NB4 (cell line): ENCODE measurements at regions not wholly inside any gene's neighbourhood (a gene's known extent, or its start where the extent isn't known, plus 50 kb on each side); places are given as distances from the start of the nearest gene placed in this dataset.

ENCODE experiments used
- DNase-seq: peaks from one replicate; pipeline ENCODE4 v3.0.0; 2010; ENCODE audit warnings: low read depth
- H3K4me3 ChIP-seq: one replicate; pipeline ENCODE4 v1.5.1; 2011; ENCODE audit warnings: mild to moderate bottlenecking, low read depth, low read length, moderate library complexity
- MYC ChIP-seq: IDR thresholded peaks from 2 replicates; pipeline ENCODE4 v1.6.1; 2011; ENCODE audit warnings: low read depth, low read length
- POLR2A ChIP-seq: IDR thresholded peaks from 2 replicates; pipeline ENCODE4 v1.6.1; 2011; ENCODE audit warnings: mild to moderate bottlenecking; ENCODE audit not compliant: insufficient read length; ENCODE audit errors: extremely low read depth
- TF ChIP-seq, protein P1 (sequence below): IDR thresholded peaks from one replicate; pipeline ENCODE4 v1.5.1; 2012; ENCODE audit warnings: low read depth, low read length
- TF ChIP-seq, protein P2 (sequence below): IDR thresholded peaks from 2 replicates; pipeline ENCODE4 v1.6.1; 2011; ENCODE audit warnings: low read depth, low read length

DNA sequence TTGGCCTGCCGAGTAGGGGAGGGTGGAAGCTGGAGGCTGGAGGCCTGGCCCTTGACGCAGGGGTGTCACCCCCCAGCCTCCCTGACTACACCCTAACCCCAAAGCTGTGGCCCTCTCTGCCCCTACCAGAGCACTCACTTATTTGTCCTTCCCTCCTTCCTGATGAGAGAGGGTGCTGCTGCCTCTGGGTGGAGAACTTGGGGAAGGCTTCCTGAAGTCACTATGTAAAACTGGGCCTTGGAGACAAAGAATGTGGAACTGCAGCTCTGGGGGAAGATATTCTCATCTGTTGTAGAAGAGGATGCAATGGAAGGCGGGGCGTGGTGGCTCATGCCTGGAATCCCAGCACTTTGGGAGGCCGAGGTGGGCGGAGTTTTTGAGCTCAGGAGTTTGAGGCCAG lies 485.2 kb downstream of the ZNF536 start:
- no peak overlapping the region for H3K4me3 ChIP-seq
- DNase-seq, result no peak
- TF ChIP-seq MYC (no peak), POLR2A (no peak)
- TF ChIP-seq, protein P1, sequence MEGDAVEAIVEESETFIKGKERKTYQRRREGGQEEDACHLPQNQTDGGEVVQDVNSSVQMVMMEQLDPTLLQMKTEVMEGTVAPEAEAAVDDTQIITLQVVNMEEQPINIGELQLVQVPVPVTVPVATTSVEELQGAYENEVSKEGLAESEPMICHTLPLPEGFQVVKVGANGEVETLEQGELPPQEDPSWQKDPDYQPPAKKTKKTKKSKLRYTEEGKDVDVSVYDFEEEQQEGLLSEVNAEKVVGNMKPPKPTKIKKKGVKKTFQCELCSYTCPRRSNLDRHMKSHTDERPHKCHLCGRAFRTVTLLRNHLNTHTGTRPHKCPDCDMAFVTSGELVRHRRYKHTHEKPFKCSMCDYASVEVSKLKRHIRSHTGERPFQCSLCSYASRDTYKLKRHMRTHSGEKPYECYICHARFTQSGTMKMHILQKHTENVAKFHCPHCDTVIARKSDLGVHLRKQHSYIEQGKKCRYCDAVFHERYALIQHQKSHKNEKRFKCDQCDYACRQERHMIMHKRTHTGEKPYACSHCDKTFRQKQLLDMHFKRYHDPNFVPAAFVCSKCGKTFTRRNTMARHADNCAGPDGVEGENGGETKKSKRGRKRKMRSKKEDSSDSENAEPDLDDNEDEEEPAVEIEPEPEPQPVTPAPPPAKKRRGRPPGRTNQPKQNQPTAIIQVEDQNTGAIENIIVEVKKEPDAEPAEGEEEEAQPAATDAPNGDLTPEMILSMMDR, result no peak
- TF ChIP-seq, protein P2, sequence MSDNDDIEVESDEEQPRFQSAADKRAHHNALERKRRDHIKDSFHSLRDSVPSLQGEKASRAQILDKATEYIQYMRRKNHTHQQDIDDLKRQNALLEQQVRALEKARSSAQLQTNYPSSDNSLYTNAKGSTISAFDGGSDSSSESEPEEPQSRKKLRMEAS, result no peak

DNA sequence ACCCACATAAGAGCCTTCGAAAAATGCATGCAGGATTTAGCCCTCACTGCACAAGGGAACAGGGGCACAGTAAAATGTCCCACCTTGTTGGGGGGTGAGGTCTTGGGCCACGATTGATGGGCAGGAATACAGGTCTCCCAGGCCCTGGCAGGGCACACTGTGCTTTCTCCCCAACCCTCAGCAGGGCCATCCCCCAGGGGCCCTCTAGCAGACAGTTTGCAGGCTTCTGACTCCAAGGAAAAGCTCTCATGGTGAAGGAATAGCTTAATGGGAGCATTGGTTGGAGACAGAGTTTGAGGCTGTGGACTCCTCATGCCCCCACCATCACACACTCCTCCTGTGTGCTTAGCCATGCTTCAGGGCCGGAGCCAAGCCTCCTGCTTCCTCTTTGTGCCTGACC lies 484.6 kb downstream of the ZNF536 start:
- no peak overlapping the region for H3K4me3 ChIP-seq
- DNase-seq, result no peak

DNA sequence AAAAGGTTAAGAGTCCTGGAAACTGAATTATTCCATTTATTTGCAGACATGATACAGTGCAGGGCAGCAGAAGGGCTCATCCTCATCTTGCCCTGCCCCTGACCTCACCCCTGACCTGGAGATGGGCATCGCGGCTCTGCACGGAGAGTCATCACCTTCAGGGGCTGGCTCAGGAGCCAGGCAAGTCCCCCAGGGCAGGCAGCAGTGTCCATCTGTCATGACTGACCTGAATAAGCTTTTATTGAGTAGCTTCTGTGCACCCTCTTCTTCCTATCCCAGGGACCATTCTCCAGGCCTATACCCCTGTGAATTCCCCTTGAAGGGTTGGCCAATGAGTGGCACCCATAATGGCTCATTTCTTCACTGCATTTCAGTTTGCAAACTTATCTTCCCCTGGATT lies 484.2 kb downstream of the ZNF536 start:
- no peak for TF ChIP-seq MYC
- TF ChIP-seq, protein P1, result no peak
- no peak for TF ChIP-seq POLR2A
- TF ChIP-seq, protein P2, result no peak
- no peak for DNase-seq
- no peak overlapping the region for H3K4me3 ChIP-seq

More for the DNA sequence above, 484.6 kb downstream of the ZNF536 start:
- TF ChIP-seq, protein P2, result no peak
- TF ChIP-seq MYC, result no peak
- TF ChIP-seq, protein P1, result no peak
- TF ChIP-seq POLR2A, result no peak

DNA sequence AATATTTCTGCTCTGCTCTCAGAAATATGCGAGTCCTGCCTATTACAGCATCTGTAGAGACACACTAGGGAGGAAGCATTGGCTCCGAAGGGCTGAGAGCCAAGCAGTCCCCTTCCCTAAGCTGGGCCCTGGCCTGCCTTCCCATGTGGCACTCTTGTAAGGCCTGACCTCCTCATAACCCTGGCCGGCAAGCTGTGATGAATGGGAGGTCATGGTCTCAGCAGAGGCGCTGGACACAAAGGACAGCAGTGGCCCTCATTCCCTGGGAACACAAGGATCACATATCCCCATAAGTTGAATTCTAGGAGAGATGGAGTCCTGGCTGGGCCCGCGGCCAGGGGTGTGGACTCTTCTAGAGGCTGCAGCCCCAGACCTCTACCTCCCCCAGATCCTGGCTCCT lies 483.3 kb downstream of the ZNF536 start:
- H3K4me3 ChIP-seq, result no peak overlapping the region
- no peak for DNase-seq
- TF ChIP-seq, protein P2, result no peak
- TF ChIP-seq POLR2A (no peak), MYC (no peak)
- TF ChIP-seq, protein P1, result no peak

DNA sequence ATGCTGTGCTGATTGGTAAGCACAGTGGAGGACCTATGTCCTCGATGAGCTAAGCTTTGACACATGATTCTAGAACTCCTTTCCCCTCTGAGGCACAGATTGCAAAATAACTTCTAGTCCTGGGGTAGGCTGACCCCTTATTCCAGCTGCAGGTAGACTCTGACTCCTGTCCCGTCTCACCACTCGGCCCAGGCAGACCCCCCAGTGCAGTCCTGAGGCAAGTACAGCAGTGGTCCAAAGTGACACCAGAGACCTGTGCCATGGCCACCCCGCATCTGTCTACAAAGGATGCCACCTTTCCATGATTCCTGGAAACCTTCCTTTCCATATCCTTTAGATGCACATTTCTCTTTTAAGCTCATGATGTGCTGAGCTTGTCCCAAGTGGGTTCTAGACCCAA lies 482.5 kb downstream of the ZNF536 start:
- TF ChIP-seq POLR2A (no peak), MYC (no peak)
- TF ChIP-seq, protein P2, result no peak
- TF ChIP-seq, protein P1, result no peak
- DNase-seq, result no peak
- H3K4me3 ChIP-seq, result no peak overlapping the region

DNA sequence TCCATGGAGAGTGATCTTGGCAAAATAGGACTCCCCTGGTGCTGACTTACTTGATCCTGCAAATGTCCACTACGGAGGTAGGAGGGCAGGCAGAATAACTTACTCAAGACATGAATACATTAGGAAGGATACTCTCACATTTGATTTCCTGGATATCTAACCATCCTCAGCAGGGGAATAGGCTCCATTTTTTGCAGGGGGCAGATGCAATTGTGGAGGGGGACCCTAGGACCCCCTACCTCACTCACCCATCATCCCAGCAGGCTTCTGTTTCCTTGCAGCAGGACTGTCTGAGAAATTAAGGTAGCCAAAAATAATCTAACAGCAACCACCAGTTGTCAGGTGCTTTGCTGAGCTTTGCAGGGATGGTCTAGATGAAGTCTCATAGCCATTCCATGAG lies 482.0 kb downstream of the ZNF536 start:
- DNase-seq, result no peak
- TF ChIP-seq POLR2A (no peak), MYC (no peak)
- TF ChIP-seq, protein P2, result no peak
- TF ChIP-seq, protein P1, result no peak
- no peak overlapping the region for H3K4me3 ChIP-seq
